ENCODE measurements at regions not wholly inside any gene's neighbourhood (a gene's known extent, or its start where the extent isn't known, plus 50 kb on each side); places are given as distances from the start of the nearest gene placed in this dataset.
"Not testable (repeated sequence)": the region's sequence is repeated elsewhere in the genome, so short reads cannot be mapped to it uniquely, and the experiment has no call there.

DNA sequence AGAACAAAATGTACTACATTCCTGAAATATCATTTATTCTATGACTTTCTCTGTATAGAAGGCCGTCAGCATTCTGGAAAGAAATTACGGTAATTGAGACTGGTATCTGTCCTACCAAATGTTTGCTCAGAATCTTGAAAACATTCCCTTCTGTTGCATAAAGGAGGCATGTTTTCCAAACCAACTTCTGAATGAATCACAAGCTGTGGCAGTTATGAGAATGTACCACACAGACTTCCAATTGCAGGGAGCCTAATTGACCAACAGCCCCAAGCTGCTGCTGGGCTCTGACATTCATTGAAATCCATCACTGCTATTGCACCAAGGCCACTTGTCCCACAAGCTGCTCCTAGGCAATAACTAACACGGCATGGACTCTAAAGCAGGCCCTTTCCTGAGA lies 185.3 kb upstream of the CCDC196 start:
- no peak overlapping the region for H3K9ac ChIP-seq (ENCODE audit: low read length)
- H3K4me3 ChIP-seq (ENCODE audit: low read depth, low read length): no peak overlapping the region
- H3K27ac ChIP-seq (ENCODE audit: low read depth, low read length): no peak overlapping the region
- H3K4me1 ChIP-seq (ENCODE audit: control insufficient read depth, insufficient read depth, low read length): no peaks in the 10 kb centered on the region
- peaks cover 4% of the 10 kb centered on the region; the same call in 1 of the 2 replicates for H3K9me3 ChIP-seq (ENCODE audit: control insufficient read depth, insufficient read depth, low read depth, low read length)
- H3K27me3 ChIP-seq (ENCODE audit: control insufficient read depth, insufficient read depth, low read length): no peaks in the 10 kb centered on the region
- no peaks in the 10 kb centered on the region for H3K36me3 ChIP-seq (ENCODE audit: control insufficient read depth, insufficient read depth, low read length)

DNA sequence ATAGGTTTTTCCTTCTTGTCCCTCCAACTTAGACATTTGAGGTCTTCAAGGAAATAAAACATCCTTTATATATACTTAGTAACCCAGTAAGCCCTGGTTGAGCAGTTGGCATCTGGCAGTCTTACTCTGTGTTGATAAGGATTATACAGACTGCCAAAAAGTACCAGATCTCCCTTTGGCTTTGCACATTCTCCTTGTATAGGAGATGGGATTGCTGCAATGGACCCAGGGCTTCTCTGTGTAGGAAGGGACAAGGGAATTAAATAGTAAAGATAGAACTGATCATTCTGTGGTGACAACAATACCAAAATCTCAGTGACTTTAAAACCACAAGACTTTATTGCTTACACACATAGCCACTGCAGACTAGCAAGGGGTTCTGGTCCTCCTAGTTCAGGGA lies 180.1 kb upstream of the CCDC196 start:
- no peaks in the 10 kb centered on the region for H3K27me3 ChIP-seq (ENCODE audit: control insufficient read depth, insufficient read depth, low read length)
- no peaks in the 10 kb centered on the region for H3K4me1 ChIP-seq (ENCODE audit: control insufficient read depth, insufficient read depth, low read length)
- peaks cover 4% of the 10 kb centered on the region; the same call in 1 of the 2 replicates for H3K9me3 ChIP-seq (ENCODE audit: control insufficient read depth, insufficient read depth, low read depth, low read length)
- no peak overlapping the region for H3K9ac ChIP-seq (ENCODE audit: low read length)
- no peaks in the 10 kb centered on the region for H3K36me3 ChIP-seq (ENCODE audit: control insufficient read depth, insufficient read depth, low read length)
- no peak overlapping the region for H3K27ac ChIP-seq (ENCODE audit: low read depth, low read length)
- H3K4me3 ChIP-seq (ENCODE audit: low read depth, low read length): no peak overlapping the region

DNA sequence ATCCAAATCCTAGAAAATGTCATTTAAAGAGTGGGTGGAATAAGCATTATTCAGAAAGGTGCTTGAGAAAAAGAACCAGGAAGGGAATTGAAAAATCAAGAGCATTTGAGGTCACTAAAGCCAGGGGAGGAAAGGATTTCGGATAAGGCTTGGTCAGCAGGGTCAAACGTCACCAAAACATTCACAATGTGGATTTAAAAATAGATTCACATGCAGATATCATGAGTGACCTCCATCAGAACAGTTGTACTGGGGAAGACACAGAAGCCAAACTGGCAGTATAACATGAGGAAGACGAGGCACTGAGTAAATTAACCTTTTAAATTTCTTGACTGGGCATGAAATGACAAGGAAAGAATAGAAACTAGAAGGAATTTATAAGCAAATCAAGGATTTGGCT lies 175.1 kb upstream of the CCDC196 start:
- Histone ChIP-seq H3K4me3 (ENCODE audit: low read depth, low read length) (no peak overlapping the region), H3K27me3 (ENCODE audit: control insufficient read depth, insufficient read depth, low read length) (no peaks in the 10 kb centered on the region), H3K4me1 (ENCODE audit: control insufficient read depth, insufficient read depth, low read length) (no peaks in the 10 kb centered on the region), H3K9me3 (ENCODE audit: control insufficient read depth, insufficient read depth, low read depth, low read length) (no peaks in the 10 kb centered on the region), H3K36me3 (ENCODE audit: control insufficient read depth, insufficient read depth, low read length) (no peaks in the 10 kb centered on the region), H3K27ac (ENCODE audit: low read depth, low read length) (no peak overlapping the region), H3K9ac (ENCODE audit: low read length) (no peak overlapping the region)

DNA sequence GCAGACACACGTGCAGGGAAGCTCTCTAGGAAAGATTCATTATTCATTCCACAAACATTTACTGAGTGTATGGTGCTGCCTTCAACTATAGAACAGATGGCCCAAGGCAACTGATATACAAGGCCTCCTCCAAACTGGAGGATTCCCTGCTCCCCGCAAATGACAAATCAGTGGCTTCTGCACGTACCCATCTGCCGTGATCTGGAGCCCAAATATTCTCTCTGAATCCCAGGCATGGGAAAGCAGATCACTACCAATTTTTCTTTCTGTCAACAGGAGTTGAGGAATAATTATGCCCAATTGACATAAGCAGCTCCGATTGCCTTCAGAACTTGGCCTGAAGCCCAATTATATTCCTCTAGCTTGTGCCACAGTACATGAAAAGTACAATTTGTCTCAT lies 174.2 kb upstream of the CCDC196 start:
- Histone ChIP-seq H3K36me3 (ENCODE audit: control insufficient read depth, insufficient read depth, low read length) (no peaks in the 10 kb centered on the region), H3K9ac (ENCODE audit: low read length) (no peak overlapping the region), H3K4me3 (ENCODE audit: low read depth, low read length) (no peak overlapping the region), H3K4me1 (ENCODE audit: control insufficient read depth, insufficient read depth, low read length) (no peaks in the 10 kb centered on the region), H3K9me3 (ENCODE audit: control insufficient read depth, insufficient read depth, low read depth, low read length) (peaks cover 2% of the 10 kb centered on the region; the same call in 1 of the 2 replicates), H3K27ac (ENCODE audit: low read depth, low read length) (no peak overlapping the region), H3K27me3 (ENCODE audit: control insufficient read depth, insufficient read depth, low read length) (no peaks in the 10 kb centered on the region)

DNA sequence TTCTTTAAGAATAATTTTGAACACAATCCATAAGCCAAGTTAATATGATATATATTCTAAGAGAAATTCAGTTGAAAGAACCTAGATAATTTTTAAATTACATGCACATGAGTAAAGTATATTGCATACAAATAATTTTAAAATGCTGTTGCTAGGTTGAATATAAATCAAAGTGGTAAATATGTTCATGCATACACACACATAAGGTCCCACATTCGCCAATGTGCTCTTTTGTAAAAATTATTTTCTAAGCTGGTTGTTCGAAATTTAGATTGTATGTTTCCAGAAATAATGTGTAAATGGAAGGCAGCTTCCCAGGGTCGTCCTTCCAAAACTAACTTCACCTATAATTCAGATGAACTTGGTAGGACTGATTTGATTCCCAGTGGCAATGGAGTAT lies 173.7 kb upstream of the CCDC196 start:
- Histone ChIP-seq H3K4me3 (ENCODE audit: low read depth, low read length) (no peak overlapping the region), H3K27ac (ENCODE audit: low read depth, low read length) (no peak overlapping the region), H3K9me3 (ENCODE audit: control insufficient read depth, insufficient read depth, low read depth, low read length) (peaks cover 3% of the 10 kb centered on the region; the same call in 1 of the 2 replicates), H3K9ac (ENCODE audit: low read length) (no peak overlapping the region), H3K36me3 (ENCODE audit: control insufficient read depth, insufficient read depth, low read length) (no peaks in the 10 kb centered on the region), H3K27me3 (ENCODE audit: control insufficient read depth, insufficient read depth, low read length) (no peaks in the 10 kb centered on the region), H3K4me1 (ENCODE audit: control insufficient read depth, insufficient read depth, low read length) (no peaks in the 10 kb centered on the region)

DNA sequence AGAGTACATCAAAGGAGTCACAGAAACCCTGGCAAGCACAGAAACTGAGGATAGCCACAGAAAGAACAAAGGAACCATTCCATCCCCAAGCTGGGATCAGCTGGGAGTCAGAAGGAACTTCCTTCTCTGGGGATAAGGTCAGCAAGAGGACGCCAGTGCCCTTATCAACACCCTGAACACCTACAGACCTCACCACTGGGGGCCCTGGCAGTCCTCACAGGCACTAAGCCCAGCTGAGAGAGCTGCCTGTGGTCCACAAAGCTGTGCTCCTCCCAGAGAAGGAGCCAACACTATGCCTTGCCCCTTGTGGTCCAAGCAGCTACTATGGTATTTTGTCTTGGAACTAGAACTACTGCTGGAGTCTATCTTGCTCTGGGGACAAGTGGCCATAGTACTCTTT lies 171.1 kb upstream of the CCDC196 start:
- Histone ChIP-seq H3K4me1 (ENCODE audit: control insufficient read depth, insufficient read depth, low read length) (no peaks in the 10 kb centered on the region), H3K27ac (ENCODE audit: low read depth, low read length) (no peak overlapping the region), H3K4me3 (ENCODE audit: low read depth, low read length) (no peak overlapping the region), H3K9me3 (ENCODE audit: control insufficient read depth, insufficient read depth, low read depth, low read length) (peaks cover 8% of the 10 kb centered on the region), H3K36me3 (ENCODE audit: control insufficient read depth, insufficient read depth, low read length) (no peaks in the 10 kb centered on the region), H3K9ac (ENCODE audit: low read length) (no peak overlapping the region), H3K27me3 (ENCODE audit: control insufficient read depth, insufficient read depth, low read length) (no peaks in the 10 kb centered on the region)

DNA sequence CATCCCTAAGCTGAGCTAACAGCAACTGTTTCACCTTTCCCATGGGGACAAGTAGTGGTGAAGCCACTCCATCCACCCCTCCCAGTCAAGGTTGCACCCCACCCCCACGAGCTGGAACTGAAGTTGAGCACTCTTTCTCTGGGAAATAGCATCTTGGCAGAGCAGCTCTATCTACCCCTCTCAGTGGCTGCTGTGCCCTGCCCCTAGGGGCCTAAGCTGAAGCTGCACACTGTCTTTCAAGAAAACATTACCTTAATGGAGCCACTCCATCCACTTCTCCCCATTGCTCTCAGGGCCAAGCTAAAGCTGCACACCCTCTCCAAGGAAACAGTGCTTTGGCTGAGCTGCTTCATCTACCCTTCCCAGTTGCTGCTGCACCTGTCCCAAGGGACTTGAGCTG lies 170.6 kb upstream of the CCDC196 start:
- Histone ChIP-seq H3K9me3 (ENCODE audit: control insufficient read depth, insufficient read depth, low read depth, low read length) (peaks cover 8% of the 10 kb centered on the region), H3K27me3 (ENCODE audit: control insufficient read depth, insufficient read depth, low read length) (no peaks in the 10 kb centered on the region), H3K36me3 (ENCODE audit: control insufficient read depth, insufficient read depth, low read length) (no peaks in the 10 kb centered on the region), H3K9ac (ENCODE audit: low read length) (no peak overlapping the region), H3K4me1 (ENCODE audit: control insufficient read depth, insufficient read depth, low read length) (no peaks in the 10 kb centered on the region), H3K27ac (ENCODE audit: low read depth, low read length) (no peak overlapping the region), H3K4me3 (ENCODE audit: low read depth, low read length) (no peak overlapping the region)

DNA sequence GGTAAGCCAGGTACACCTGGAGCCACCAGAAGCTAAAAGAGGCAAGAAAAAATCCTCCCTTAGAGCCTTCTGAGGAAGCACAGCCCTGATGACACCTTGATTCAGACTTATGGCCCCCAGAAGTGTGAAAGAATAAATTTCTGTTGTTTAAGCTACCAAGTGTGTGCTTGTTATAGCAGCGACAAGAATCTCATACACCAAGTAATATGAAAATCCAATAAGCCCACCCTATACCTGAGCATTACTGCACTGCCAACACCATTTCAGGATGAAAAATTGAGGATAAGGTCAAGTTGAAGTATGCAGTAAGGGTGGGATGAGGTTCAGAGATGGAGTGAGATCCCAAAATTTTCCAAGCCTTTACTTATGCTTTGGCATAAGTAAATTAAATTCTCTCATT lies 163.6 kb upstream of the CCDC196 start:
- no peaks in the 10 kb centered on the region for H3K36me3 ChIP-seq (ENCODE audit: control insufficient read depth, insufficient read depth, low read length)
- H3K9ac ChIP-seq (ENCODE audit: low read length): no peak overlapping the region
- H3K4me1 ChIP-seq (ENCODE audit: control insufficient read depth, insufficient read depth, low read length): no peaks in the 10 kb centered on the region
- no peaks in the 10 kb centered on the region for H3K27me3 ChIP-seq (ENCODE audit: control insufficient read depth, insufficient read depth, low read length)
- peaks cover 4% of the 10 kb centered on the region; the same call in 1 of the 2 replicates for H3K9me3 ChIP-seq (ENCODE audit: control insufficient read depth, insufficient read depth, low read depth, low read length)
- H3K4me3 ChIP-seq (ENCODE audit: low read depth, low read length): no peak overlapping the region
- H3K27ac ChIP-seq (ENCODE audit: low read depth, low read length): no peak overlapping the region

DNA sequence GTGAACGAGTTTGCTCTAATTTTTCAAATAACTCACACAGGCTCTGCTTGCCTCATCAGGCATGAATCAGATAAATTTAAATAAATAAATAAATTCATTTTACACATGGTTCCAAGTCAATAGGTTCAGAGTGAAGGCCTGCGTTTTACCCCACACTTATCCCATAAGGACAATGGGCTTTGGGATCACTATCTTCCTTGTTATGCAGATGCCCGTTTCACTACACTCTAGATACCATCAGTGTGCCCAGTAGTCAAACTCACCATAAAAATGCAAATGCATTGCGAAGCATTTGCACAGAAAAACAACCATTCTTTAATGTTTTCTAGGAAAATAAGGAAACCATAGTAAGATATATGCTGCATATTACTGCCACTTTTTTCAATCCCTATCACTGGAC lies 155.9 kb upstream of the CCDC196 start:
- H3K9ac ChIP-seq (ENCODE audit: low read length): no peak overlapping the region
- H3K27me3 ChIP-seq (ENCODE audit: control insufficient read depth, insufficient read depth, low read length): no peaks in the 10 kb centered on the region
- no peaks in the 10 kb centered on the region for H3K36me3 ChIP-seq (ENCODE audit: control insufficient read depth, insufficient read depth, low read length)
- H3K4me3 ChIP-seq (ENCODE audit: low read depth, low read length): no peak overlapping the region
- H3K9me3 ChIP-seq (ENCODE audit: control insufficient read depth, insufficient read depth, low read depth, low read length): no peaks in the 10 kb centered on the region
- 0 out of 2 replicates have a peak, but pooled peaks cover 9% of the 10 kb centered on the region for H3K4me1 ChIP-seq (ENCODE audit: control insufficient read depth, insufficient read depth, low read length)
- H3K27ac ChIP-seq (ENCODE audit: low read depth, low read length): no peak overlapping the region

DNA sequence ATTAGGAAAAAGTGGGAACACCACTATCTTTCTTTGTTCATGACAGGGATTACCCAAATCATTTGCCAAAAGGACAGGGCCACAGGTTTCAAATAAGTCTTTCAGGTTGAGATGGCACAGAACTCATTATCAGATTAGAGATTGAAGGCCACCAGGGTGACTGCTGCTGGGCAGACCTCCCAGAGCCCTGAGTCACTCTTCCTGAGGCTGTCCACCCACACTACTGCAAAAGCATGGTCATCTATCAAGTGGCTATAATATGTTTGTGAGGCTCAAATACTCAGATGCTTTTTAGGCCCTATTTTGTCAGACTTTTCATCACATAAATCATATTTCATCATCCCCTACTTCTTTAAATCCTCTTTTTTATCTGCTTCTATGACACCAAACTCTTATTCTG lies 155.3 kb upstream of the CCDC196 start:
- Histone ChIP-seq H3K4me3 (ENCODE audit: low read depth, low read length) (no peak overlapping the region), H3K9ac (ENCODE audit: low read length) (no peak overlapping the region), H3K27ac (ENCODE audit: low read depth, low read length) (no peak overlapping the region), H3K36me3 (ENCODE audit: control insufficient read depth, insufficient read depth, low read length) (no peaks in the 10 kb centered on the region), H3K9me3 (ENCODE audit: control insufficient read depth, insufficient read depth, low read depth, low read length) (no peaks in the 10 kb centered on the region), H3K4me1 (ENCODE audit: control insufficient read depth, insufficient read depth, low read length) (0 out of 2 replicates have a peak, but pooled peaks cover 9% of the 10 kb centered on the region), H3K27me3 (ENCODE audit: control insufficient read depth, insufficient read depth, low read length) (no peaks in the 10 kb centered on the region)

DNA sequence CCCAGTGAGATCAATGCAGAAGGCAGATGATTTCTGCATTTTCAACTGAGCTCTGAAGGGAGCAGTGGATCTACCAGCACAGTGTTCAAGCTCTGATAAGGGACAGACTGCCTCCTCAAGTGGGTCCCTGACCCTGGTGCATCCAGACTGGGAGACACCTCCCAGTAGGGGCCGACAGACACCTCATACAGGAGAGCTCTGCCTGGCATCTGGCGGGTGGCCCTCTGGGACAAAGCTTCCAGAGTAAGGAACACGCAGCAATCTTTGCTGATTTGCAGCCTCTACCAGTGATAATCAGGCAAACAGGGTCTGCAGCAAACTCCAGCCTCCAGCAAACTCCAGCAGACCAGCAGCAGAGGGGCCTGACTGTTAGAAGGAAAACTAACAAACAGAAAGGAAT lies 152.9 kb upstream of the CCDC196 start:
- H3K4me1 ChIP-seq (ENCODE audit: control insufficient read depth, insufficient read depth, low read length); H3K9ac ChIP-seq (ENCODE audit: low read length); H3K4me3 ChIP-seq (ENCODE audit: low read depth, low read length); H3K36me3 ChIP-seq (ENCODE audit: control insufficient read depth, insufficient read depth, low read length); H3K27ac ChIP-seq (ENCODE audit: low read depth, low read length); H3K27me3 ChIP-seq (ENCODE audit: control insufficient read depth, insufficient read depth, low read length); H3K9me3 ChIP-seq (ENCODE audit: control insufficient read depth, insufficient read depth, low read depth, low read length): not testable (repeated sequence)

DNA sequence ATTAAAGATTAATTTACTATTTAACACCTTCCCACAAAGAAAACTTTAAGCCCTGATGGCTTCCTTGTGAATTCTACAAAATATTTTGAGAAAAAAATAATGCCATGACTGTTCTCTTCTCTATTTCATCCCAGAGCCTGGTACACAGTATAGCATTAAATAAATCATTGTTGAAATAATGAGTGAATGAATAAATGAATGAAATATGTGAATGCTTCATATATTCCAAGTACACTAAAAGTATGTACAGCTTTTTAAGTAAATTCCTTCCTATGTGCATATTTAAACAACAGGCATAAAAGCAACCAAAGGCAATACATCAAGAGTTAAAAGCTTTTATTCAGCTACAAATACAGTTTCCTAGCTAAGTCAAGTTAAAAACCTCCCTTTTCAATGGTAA lies 144.9 kb upstream of the CCDC196 start:
- Histone ChIP-seq H3K36me3 (ENCODE audit: control insufficient read depth, insufficient read depth, low read length) (no peaks in the 10 kb centered on the region), H3K9ac (ENCODE audit: low read length) (no peak overlapping the region)

More for the DNA sequence above, 144.9 kb upstream of the CCDC196 start:
- no peaks in the 10 kb centered on the region for H3K9me3 ChIP-seq (ENCODE audit: control insufficient read depth, insufficient read depth, low read depth, low read length)
- H3K4me1 ChIP-seq (ENCODE audit: control insufficient read depth, insufficient read depth, low read length): 0 out of 2 replicates have a peak, but pooled peaks cover 5% of the 10 kb centered on the region
- no peak overlapping the region for H3K4me3 ChIP-seq (ENCODE audit: low read depth, low read length)
- no peaks in the 10 kb centered on the region for H3K27me3 ChIP-seq (ENCODE audit: control insufficient read depth, insufficient read depth, low read length)
- H3K27ac ChIP-seq (ENCODE audit: low read depth, low read length): no peak overlapping the region
